Prostate gland (tissue), 2 donors: ENCODE measurements at regions not wholly inside any gene's neighbourhood (a gene's known extent, or its start where the extent isn't known, plus 50 kb on each side); places are given as distances from the start of the nearest gene placed in this dataset.
"Not testable (repeated sequence)": the region's sequence is repeated elsewhere in the genome, so short reads cannot be mapped to it uniquely, and the experiment has no call there.

Source experiments
- CTCF ChIP-seq, 4 experiments: fragments of 200-600 bp in 2 of 4; fragments of 450-650 bp in 2 of 4; sonication (generic) in 2 of 4; IDR thresholded peaks; 1 replicate in 3 of 4; 2 replicates in 1 of 4; pipeline ENCODE4 v1.5.1; 2016 to 2019; ENCODE audit warnings: antibody characterized with exemption in 4 of 4, mild to moderate bottlenecking in 2 of 4, moderate library complexity in 2 of 4
- POLR2AphosphoS5 ChIP-seq: sonication (generic); formaldehyde crosslinking; IDR thresholded peaks from one replicate; pipeline ENCODE4 v1.6.1; 2017; ENCODE audit warnings: antibody characterized with exemption

GRCh38 chr10:34892521-34892920 is 77.4 kb upstream of the PARD3 start:
- not testable (repeated sequence) for TF ChIP-seq POLR2AphosphoS5; CTCF (IDR thresholded peaks at IDR 0.05)
